Stimulated activated CD4-positive, alpha-beta T cell treated with anti-CD3 and anti-CD28 coated beads, Interleukin-4, amount 100 ng/mL, for 24 hours (primary cell): ENCODE measurements at regions not wholly inside any gene's neighbourhood (a gene's known extent, or its start where the extent isn't known, plus 50 kb on each side); places are given as distances from the start of the nearest gene placed in this dataset.

Experiments used
- DNase-seq: peaks from one replicate; pipeline ENCODE4 v3.0.0-alpha.2; 2020

- DNase-seq = no peak
Observed at GRCh38 chr19:32269831-32270230, 75.6 kb upstream of the ZNF507 start.

- DNase-seq = no peak
Observed at GRCh38 chr19:32273483-32273882, 71.9 kb upstream of the ZNF507 start.

GRCh38 chr19:32287086-32287485 lies 58.3 kb upstream of the ZNF507 start:
- no peak for DNase-seq

GRCh38 chr19:32287811-32288227 lies 57.6 kb upstream of the ZNF507 start:
- no peak for DNase-seq

GRCh38 chr19:32289566-32290210 lies 55.7 kb upstream of the ZNF507 start:
- no peak for DNase-seq

- DNase-seq = no peak
Observed at GRCh38 chr19:32291876-32292275, 53.5 kb upstream of the ZNF507 start.

- DNase-seq = no peak
Observed at GRCh38 chr19:32294871-32295438, 50.5 kb upstream of the ZNF507 start.
